NCI-H526 (cell line): ENCODE measurements at regions not wholly inside any gene's neighbourhood (a gene's known extent, or its start where the extent isn't known, plus 50 kb on each side); places are given as distances from the start of the nearest gene placed in this dataset.

Source experiments
- DNase-seq, 2 experiments: peaks; one replicate each; lab custom pipeline; 2025; lab: John Stamatoyannopoulos, UW

- DNase-seq, result no peak
Measured at GRCh38 chr3:135865553-135865952, 100.0 kb upstream of the PPP2R3A start.

GRCh38 chr3:135867911-135868310 is 97.6 kb upstream of the PPP2R3A start:
- DNase-seq, result no peak

GRCh38 chr3:135868801-135869200 is 96.7 kb upstream of the PPP2R3A start:
- DNase-seq, result no peak

- DNase-seq, result no peak
Measured at GRCh38 chr3:135869439-135870105, 96.0 kb upstream of the PPP2R3A start.

DNA sequence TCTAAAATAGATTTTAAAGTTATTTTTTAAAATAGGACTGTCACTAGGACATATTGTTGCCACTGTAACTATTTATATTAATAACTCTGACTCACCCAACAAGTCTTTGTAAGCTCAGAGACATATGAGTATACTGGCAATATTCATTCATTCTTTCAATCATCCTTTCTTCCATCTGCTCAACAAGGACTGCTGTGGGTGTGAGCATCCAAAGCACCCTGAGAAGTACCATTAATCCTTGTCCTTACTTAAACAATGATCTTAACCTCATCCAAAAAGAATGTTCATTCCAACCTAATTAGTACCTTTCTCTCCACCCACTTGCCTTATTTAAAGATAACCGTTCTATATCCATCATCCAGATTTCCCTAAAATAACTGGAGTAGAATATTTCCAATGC is 94.2 kb upstream of the PPP2R3A start:
- DNase-seq, result no peak

- no peak for DNase-seq
Measured at GRCh38 chr3:135874035-135874434, 91.5 kb upstream of the PPP2R3A start.

GRCh38 chr3:135878501-135878900 is 87.0 kb upstream of the PPP2R3A start:
- DNase-seq, result no peak

GRCh38 chr3:135885885-135886284 is 79.6 kb upstream of the PPP2R3A start:
- no peak for DNase-seq

DNA sequence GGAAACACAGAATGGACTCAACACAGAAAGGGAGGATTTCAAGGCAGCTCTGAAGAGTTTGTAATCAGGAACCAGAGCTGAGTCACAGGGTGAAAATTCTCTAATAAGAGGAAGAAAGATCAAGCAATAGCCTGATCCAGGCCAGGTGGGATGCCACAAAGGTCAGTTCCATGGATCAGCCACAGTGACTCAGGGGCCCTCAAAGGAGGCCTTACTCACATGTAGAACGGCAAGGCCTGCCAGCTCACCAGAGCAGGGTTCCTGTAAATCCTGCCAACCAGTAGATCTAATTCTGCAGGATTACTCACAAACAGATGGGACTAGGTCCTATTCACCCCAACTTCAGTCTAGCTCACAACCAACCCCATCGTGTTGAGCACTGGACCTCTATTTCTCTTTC is 78.3 kb upstream of the PPP2R3A start:
- no peak for DNase-seq

DNA sequence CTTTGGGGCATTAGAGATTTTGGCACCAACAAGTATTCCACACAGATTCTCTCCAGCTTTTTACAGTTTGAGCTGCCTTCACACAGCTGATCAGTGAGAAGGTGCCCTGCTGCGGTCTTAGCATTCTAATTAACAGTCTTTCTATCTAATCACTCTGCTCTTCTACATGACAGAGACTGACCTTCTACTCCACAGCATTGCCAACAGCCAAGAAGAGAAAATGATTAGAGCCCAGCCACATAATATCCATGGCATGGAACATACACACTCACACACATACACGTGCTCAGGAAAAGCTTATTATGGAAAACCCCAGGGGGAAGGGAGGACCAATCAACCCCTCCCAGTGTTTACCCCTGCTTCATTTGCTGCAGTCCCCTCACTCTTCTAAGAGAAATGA is 76.1 kb upstream of the PPP2R3A start:
- no peak for DNase-seq

DNA sequence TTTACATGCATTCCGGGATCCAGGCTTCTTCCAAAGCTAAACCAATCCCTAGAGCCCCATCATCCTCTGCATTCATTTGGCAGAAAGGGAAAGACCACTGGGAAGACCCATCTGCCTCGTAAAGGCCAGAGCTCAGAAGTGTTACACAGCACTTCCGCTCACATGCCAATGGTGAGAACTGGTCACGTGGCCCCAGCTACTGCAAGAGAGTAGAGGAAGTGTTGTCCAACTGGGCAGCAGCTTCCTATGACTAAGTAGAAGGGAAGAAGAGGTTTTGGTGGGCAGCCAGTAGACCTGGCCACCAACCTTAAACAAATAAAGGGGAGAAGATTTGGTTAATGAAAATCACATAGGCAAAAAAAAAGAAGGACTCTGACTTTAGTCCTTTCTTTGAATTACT is 74.4 kb upstream of the PPP2R3A start:
- DNase-seq, result no peak

DNA sequence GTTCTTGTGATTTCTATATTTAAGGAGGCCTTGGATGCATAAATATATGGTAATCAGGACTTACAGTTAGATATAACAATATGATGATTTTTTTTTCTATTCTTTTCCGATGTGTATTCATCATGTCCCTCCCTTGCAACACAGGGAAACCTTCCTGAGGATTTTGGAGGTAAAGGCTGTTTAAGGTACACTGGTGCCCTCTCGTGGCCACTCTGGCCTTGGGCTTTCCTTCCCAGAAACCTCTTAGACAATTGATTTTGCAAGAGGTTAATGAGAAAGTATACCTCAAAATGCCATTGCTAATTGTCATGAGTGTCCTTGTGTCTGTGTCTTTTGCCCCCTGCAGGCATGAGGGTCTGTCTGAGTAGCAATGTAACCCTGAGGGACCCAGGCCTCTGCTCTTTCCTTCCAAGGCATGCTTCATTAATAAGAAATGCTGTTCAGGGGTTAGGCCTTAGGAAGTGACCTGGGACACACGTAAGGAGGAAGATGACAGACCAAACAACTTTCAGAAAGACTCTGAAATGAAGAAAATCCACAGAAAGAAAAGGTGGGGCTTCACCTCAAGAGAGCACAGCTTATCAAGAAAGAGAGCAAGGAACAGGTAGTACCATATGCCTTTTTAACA is 70.3 kb upstream of the PPP2R3A start:
- DNase-seq, result peak; percentile 64 to 88

- DNase-seq, result no peak
Measured at GRCh38 chr3:135895734-135896121, 69.8 kb upstream of the PPP2R3A start.

GRCh38 chr3:135896613-135897012 is 68.9 kb upstream of the PPP2R3A start:
- no peak for DNase-seq

DNA sequence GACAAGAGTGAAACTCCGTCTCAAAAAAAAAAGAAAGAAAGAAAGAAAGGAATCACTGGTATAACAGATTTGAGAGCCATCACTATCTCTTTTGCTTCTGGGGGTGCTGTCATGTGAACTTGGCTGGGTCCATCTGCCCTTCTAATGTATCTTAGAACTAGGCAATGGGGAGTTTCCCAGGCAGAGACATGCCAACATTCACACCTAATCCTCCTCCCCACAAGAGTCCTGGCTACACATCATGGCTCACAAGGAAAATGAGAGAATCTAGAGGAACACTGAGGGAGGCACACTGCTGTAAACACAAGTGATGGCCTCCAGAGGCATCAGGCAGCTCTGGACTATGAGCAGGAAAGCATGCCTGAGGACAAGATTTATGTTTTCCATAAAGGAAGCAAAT is 67.8 kb upstream of the PPP2R3A start:
- no peak for DNase-seq

DNA sequence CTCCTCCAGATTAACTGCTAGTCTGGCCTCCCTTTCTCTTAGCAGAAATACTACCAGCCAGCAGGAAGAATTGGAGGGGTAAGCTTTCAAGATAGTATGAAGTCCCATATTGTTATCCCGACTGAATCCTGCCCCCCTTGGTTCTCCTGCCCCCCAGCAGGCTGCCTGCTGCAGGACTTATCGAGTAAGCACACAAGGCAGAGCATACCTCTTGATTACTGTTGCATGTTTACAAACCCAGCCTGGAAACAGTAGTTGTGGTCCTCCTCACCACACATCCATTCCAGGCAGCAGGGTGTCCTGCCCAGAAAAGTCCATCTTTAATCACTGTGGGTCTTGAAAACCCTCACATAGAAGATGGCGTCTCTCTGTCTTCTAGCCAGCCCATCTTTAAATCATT is 66.8 kb upstream of the PPP2R3A start:
- DNase-seq, result no peak

- peak; percentile 10 to 50 for DNase-seq
Measured at GRCh38 chr3:135905058-135905724, 60.3 kb upstream of the PPP2R3A start.

GRCh38 chr3:135907422-135908165 is 57.9 kb upstream of the PPP2R3A start:
- no peak for DNase-seq

- no peak for DNase-seq
Measured at GRCh38 chr3:135908225-135908624, 57.3 kb upstream of the PPP2R3A start.

GRCh38 chr3:135908737-135909136 is 56.8 kb upstream of the PPP2R3A start:
- no peak for DNase-seq

GRCh38 chr3:135911110-135911509 is 54.4 kb upstream of the PPP2R3A start:
- no peak for DNase-seq

GRCh38 chr3:135915206-135915605 is 50.3 kb upstream of the PPP2R3A start:
- DNase-seq, result no peak
